ENCODE measurements at regions not wholly inside any gene's neighbourhood (a gene's known extent, or its start where the extent isn't known, plus 50 kb on each side); places are given as distances from the start of the nearest gene placed in this dataset.

- Histone ChIP-seq H3K36me3 (replicated peaks in 1 of 2; ENCODE audit: control extremely low read depth in 1 of 2, control insufficient read depth in 1 of 2, extremely low read depth in 1 of 2, insufficient read depth in 2 of 2, low read length in 1 of 2) (no peaks in the 10 kb centered on the region), H3K27ac (ENCODE audit: low read length in 2 of 2) (no peak overlapping the region), H3K4me1 (ENCODE audit: control insufficient read depth in 2 of 2, insufficient read depth in 2 of 2, low read length in 2 of 2) (no peaks in the 10 kb centered on the region), H3K9me3 (ENCODE audit: control extremely low read depth in 1 of 3, control insufficient read depth in 2 of 3, insufficient read depth in 1 of 3, low read length in 2 of 3) (peaks cover 0 to 28% (median 0%) of the 10 kb centered on the region in 3 donors), H3K27me3 (replicated peaks in 1 of 4; ENCODE audit: control extremely low read depth in 1 of 4, control insufficient read depth in 3 of 4, insufficient read depth in 4 of 4, low read length in 3 of 4) (peaks cover 0 to 11% (median 3%) of the 10 kb centered on the region in 4 experiments), H3K9ac (ENCODE audit: low read length) (no peak overlapping the region), H3K79me2 (ENCODE audit: control insufficient read depth, insufficient read depth, low read length) (no peaks in the 10 kb centered on the region), H3K4me3 (ENCODE audit: control extremely low read depth in 1 of 5, extremely low read depth in 1 of 5, insufficient read depth in 1 of 5, low read depth in 2 of 5, low read length in 4 of 5) (no peak overlapping the region), H4K20me1 (ENCODE audit: control insufficient read depth, insufficient read depth, low read length, poor library complexity, severe bottlenecking) (no peaks in the 10 kb centered on the region), H3K4me2 (replicated peaks; ENCODE audit: low read depth, low read length, poor library complexity, severe bottlenecking) (no peak overlapping the region), H2AFZ (ENCODE audit: insufficient read depth, low read depth, low read length, poor library complexity, severe bottlenecking) (no peak overlapping the region)
- H3K27me3 Mint-ChIP-seq: peaks cover 19% of the 10 kb centered on the region
- TF ChIP-seq, protein P1, sequence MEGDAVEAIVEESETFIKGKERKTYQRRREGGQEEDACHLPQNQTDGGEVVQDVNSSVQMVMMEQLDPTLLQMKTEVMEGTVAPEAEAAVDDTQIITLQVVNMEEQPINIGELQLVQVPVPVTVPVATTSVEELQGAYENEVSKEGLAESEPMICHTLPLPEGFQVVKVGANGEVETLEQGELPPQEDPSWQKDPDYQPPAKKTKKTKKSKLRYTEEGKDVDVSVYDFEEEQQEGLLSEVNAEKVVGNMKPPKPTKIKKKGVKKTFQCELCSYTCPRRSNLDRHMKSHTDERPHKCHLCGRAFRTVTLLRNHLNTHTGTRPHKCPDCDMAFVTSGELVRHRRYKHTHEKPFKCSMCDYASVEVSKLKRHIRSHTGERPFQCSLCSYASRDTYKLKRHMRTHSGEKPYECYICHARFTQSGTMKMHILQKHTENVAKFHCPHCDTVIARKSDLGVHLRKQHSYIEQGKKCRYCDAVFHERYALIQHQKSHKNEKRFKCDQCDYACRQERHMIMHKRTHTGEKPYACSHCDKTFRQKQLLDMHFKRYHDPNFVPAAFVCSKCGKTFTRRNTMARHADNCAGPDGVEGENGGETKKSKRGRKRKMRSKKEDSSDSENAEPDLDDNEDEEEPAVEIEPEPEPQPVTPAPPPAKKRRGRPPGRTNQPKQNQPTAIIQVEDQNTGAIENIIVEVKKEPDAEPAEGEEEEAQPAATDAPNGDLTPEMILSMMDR (IDR thresholded peaks at IDR 0.05): no peak
- no peak for TF ChIP-seq EZH2 (IDR thresholded peaks at IDR 0.05; ENCODE audit: borderline replicate concordance, insufficient read depth, low read depth, low read length, poor library complexity, severe bottlenecking)
- ATAC-seq (ENCODE audit: low read depth): no peak
- intact Hi-C loops (cut with micrococcal nuclease): no loop called here
- no peak for DNase-seq
- no peaks in the 10 kb centered on the region for H3K9me3 Mint-ChIP-seq (ENCODE audit: insufficient read depth)
- ChIA-PET POLR2A (no interaction called here), CTCF (no interaction called here)
- H3K27ac Mint-ChIP-seq: no peak overlapping the region
- WGBS (ENCODE audit: insufficient coverage): 88% methylated on average over 29 of the region's 29 CpGs
- H3K4me3 Mint-ChIP-seq: no peak overlapping the region
- no peaks in the 10 kb centered on the region for H3K4me1 Mint-ChIP-seq
Measured at GRCh38 chr22:49324527-49325491, 502.9 kb downstream of the BRD1 start.

- no peak overlapping the region for H3K9ac ChIP-seq (ENCODE audit: low read length)
- 84% methylated on average over 20 of the region's 20 CpGs for WGBS (ENCODE audit: insufficient coverage)
- POLR2A ChIA-PET: no interaction called here
- H3K4me1 ChIP-seq (ENCODE audit: control insufficient read depth in 2 of 2, insufficient read depth in 2 of 2, low read length in 2 of 2): no peaks in the 10 kb centered on the region
- H3K27ac ChIP-seq (ENCODE audit: low read length in 2 of 2): no peak overlapping the region
- DNase-seq: no peak
- Mint-ChIP-seq H3K9me3 (ENCODE audit: insufficient read depth) (no peaks in the 10 kb centered on the region), H3K27me3 (peaks cover 27% of the 10 kb centered on the region), H3K27ac (no peak overlapping the region), H3K4me3 (no peak overlapping the region), H3K4me1 (no peaks in the 10 kb centered on the region)
- TF ChIP-seq EZH2 (IDR thresholded peaks at IDR 0.05; ENCODE audit: borderline replicate concordance, insufficient read depth, low read depth, low read length, poor library complexity, severe bottlenecking): no peak
- TF ChIP-seq, protein P1 (IDR thresholded peaks at IDR 0.05): no peak
- intact Hi-C loops (cut with micrococcal nuclease): no loop called here
- no peaks in the 10 kb centered on the region for H4K20me1 ChIP-seq (ENCODE audit: control insufficient read depth, insufficient read depth, low read length, poor library complexity, severe bottlenecking)
- H3K36me3 ChIP-seq (replicated peaks in 1 of 2; ENCODE audit: control extremely low read depth in 1 of 2, control insufficient read depth in 1 of 2, extremely low read depth in 1 of 2, insufficient read depth in 2 of 2, low read length in 1 of 2): no peaks in the 10 kb centered on the region
- H3K9me3 ChIP-seq (ENCODE audit: control extremely low read depth in 1 of 3, control insufficient read depth in 2 of 3, insufficient read depth in 1 of 3, low read length in 2 of 3): peaks cover 0 to 28% (median 0%) of the 10 kb centered on the region in 3 donors
- peaks cover 0 to 11% (median 3%) of the 10 kb centered on the region in 4 experiments for H3K27me3 ChIP-seq (replicated peaks in 1 of 4; ENCODE audit: control extremely low read depth in 1 of 4, control insufficient read depth in 3 of 4, insufficient read depth in 4 of 4, low read length in 3 of 4)
- H3K4me2 ChIP-seq (replicated peaks; ENCODE audit: low read depth, low read length, poor library complexity, severe bottlenecking): no peak overlapping the region
- ATAC-seq (ENCODE audit: low read depth): no peak
- CTCF ChIA-PET: no interaction called here
- H3K79me2 ChIP-seq (ENCODE audit: control insufficient read depth, insufficient read depth, low read length): no peaks in the 10 kb centered on the region
- no peak overlapping the region for H3K4me3 ChIP-seq (ENCODE audit: control extremely low read depth in 1 of 5, extremely low read depth in 1 of 5, insufficient read depth in 1 of 5, low read depth in 2 of 5, low read length in 4 of 5)
- H2AFZ ChIP-seq (ENCODE audit: insufficient read depth, low read depth, low read length, poor library complexity, severe bottlenecking): no peak overlapping the region
Measured at GRCh38 chr22:49323751-49324415, 503.8 kb downstream of the BRD1 start.
